IPS DF 6.9 (cell line): ENCODE measurements at regions not wholly inside any gene's neighbourhood (a gene's known extent, or its start where the extent isn't known, plus 50 kb on each side); places are given as distances from the start of the nearest gene placed in this dataset.

Experiments used
- DNase-seq: peaks from one replicate; pipeline ENCODE4 v3.0.0-alpha.2; 2013; ENCODE audit warnings: low read depth, low spot score
- H3K27ac ChIP-seq: one replicate; pipeline ENCODE4 v1.5.1; 2013; ENCODE audit warnings: low read length, control low read depth
- H3K27me3 ChIP-seq: 2 replicates; pipeline ENCODE4 v1.6.1; 2013; ENCODE audit warnings: mild to moderate bottlenecking, low read length; ENCODE audit not compliant: control insufficient read depth, insufficient read depth
- H3K36me3 ChIP-seq: 2 replicates; pipeline ENCODE4 v1.6.1; 2013; ENCODE audit warnings: low read length; ENCODE audit not compliant: control insufficient read depth, insufficient read depth
- H3K4me1 ChIP-seq: 2 replicates; pipeline ENCODE4 v1.6.1; 2013; ENCODE audit warnings: low read length; ENCODE audit not compliant: control insufficient read depth, insufficient read depth
- H3K4me3 ChIP-seq: 2 replicates; pipeline ENCODE4 v1.5.1; 2013; ENCODE audit warnings: mild to moderate bottlenecking, low read length
- H3K9me3 ChIP-seq: 2 replicates; pipeline ENCODE4 v1.6.1; 2013; ENCODE audit warnings: low read length, inconsistent platforms; ENCODE audit not compliant: control insufficient read depth, insufficient read depth
- WGBS: extraction: QIAGEN DNeasy Blood & Tissue Kit; methylation state at CpG from one replicate; pipeline ENCODE4 v1.1.7; 2013; ENCODE audit warnings: mixed read lengths, missing lambda C conversion rate; ENCODE audit not compliant: insufficient read length, insufficient coverage; 5-methylcytosine and 5-hydroxymethylcytosine counted together

DNA sequence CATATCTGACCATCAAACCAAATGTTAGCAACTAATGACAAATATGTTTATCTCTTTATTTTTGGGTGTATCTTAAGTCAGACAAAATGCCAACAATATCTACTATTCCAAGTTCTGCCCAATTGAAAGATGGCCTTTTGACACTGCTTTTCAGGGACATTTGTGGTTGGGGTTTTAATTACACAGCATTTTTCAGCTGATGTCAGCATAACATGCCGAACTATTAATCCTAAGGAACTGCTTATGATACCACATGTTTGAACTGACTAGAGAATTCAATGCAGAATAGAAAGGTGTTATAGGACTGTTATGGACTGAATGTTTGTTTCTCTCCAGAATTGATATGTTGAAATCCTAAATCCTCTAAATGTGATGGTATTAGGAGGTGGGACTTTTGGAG lies 445.1 kb downstream of the TMA16 start:
- no peak overlapping the region for H3K4me3 ChIP-seq
- DNase-seq: no peak
- no peak overlapping the region for H3K27ac ChIP-seq
- no peaks in the 10 kb centered on the region for H3K4me1 ChIP-seq
- H3K9me3 ChIP-seq: no peaks in the 10 kb centered on the region
- H3K27me3 ChIP-seq: no peaks in the 10 kb centered on the region
- H3K36me3 ChIP-seq: no peaks in the 10 kb centered on the region
- no CpG with 5 or more reads among the region's 1 CpG for WGBS

DNA sequence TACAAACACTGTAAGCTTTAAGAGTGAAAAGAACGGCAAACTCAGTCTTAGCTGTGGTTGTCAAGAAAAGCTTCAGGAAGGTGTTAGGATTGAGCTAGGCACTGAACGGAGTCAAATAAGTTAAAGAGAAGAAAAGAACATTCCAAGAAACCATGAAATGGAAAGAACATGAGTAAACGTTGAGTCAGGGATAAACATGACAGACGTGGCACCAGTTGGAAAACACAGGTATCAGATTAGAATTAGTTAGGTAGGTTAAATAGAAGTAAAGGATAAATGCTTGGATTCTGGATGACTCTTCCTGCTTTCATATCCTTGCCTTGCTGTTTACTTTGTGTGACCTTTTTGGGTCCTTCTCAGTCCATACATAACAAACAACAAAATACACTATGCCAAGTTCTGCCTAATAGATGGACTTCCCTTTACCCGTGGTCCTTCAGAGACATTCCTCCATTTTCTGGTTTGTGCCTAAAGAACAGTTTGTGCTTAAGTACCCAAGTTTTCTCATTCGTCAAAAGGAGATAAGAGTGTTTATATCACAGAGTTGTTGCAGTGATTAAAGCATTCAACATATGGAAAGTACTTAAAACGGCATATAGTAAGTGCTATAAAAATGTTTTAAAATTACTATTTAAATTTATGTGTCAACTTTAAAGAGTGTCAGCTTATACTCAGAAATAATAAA lies 446.9 kb downstream of the TMA16 start:
- Histone ChIP-seq H3K36me3 (no peaks in the 10 kb centered on the region), H3K4me1 (no peaks in the 10 kb centered on the region), H3K27ac (no peak overlapping the region), H3K9me3 (no peaks in the 10 kb centered on the region), H3K4me3 (no peak overlapping the region), H3K27me3 (no peaks in the 10 kb centered on the region)
- no peak for DNase-seq
- no CpG with 5 or more reads among the region's 7 CpGs for WGBS

DNA sequence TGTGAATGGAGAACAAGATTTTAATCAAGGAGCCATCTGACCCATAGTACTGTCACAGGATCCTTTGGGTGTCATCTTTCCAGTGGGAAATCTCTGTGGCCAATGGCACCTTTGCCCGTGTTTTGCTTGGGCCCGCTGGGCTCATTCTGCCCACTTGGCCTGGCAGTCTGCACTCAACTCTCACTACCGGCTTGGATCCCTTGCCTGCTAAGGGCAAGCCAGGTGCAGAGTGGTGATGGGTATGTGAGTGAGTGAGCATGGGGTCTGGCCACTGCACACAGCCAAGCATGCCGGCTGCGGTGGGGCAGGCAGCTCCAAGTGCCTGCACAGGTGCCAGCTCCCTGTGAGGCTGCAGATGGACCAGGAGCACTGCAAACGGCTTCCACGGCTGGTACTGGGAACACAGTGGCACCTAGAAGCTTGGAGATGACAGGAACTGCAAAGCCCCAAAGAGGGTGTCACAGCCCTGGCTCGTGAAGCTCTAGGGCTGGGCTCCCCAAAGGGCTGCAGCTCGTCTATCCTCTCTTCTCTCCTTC lies 454.5 kb downstream of the TMA16 start:
- Histone ChIP-seq H3K27me3 (no peaks in the 10 kb centered on the region), H3K36me3 (no peaks in the 10 kb centered on the region), H3K4me3 (no peak overlapping the region), H3K9me3 (no peaks in the 10 kb centered on the region), H3K4me1 (no peaks in the 10 kb centered on the region), H3K27ac (no peak overlapping the region)
- no CpG with 5 or more reads among the region's 9 CpGs for WGBS
- no peak for DNase-seq

DNA sequence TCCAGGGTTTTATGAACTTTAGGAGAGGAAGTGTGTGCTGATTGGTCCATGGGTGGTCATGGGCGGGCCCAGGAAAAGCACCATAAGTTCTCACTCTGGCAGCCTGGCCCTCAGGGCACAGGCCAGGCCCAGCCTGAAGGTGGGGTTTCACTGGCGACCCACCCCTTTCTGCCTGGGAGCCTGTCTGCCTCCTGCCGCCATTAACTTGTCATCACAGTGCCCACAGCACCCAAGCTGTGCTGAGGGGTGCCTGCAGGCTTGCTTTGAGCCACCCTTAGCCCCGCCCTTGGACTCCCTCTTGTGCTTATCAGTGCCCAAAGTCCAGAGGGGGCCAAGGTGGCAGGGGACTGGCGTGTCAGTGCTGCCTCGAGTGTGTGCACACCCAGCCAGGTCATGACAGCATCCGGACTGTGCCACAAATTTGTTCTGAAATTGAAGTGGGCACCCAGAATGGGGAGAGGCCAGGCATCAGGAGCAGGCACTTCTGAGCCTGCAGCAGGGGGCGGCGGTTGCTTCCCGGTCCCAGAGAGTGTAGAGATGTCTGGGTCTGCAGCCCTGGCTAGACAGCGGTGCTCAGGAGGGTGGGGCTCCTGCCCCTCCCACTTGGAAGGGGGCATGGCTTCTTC lies 455.6 kb downstream of the TMA16 start:
- no peak overlapping the region for H3K4me3 ChIP-seq
- no peaks in the 10 kb centered on the region for H3K27me3 ChIP-seq
- no peaks in the 10 kb centered on the region for H3K4me1 ChIP-seq
- DNase-seq: no peak
- H3K27ac ChIP-seq: no peak overlapping the region
- H3K36me3 ChIP-seq: no peaks in the 10 kb centered on the region
- no peaks in the 10 kb centered on the region for H3K9me3 ChIP-seq
- no CpG with 5 or more reads among the region's 11 CpGs for WGBS

DNA sequence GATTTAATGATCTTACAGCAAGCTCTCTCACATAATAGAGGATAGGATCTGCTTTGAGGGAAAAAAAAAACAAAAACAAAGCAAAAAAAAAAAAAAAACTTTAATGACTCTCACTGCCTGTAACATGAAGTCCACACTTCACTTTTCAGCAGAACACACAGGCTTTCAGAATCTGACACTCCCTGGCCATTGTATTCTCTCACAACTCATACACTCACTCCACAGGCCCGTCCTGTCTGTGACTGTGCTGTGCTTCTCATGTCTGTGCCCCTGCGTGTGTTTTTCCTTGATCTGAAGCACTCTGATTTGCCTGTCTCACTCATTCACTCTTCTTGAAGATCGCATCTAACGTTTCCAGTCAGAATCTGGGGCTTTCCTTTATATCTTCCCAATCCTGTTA lies 460.8 kb downstream of the TMA16 start:
- no CpG with 5 or more reads among the region's 4 CpGs for WGBS

DNA sequence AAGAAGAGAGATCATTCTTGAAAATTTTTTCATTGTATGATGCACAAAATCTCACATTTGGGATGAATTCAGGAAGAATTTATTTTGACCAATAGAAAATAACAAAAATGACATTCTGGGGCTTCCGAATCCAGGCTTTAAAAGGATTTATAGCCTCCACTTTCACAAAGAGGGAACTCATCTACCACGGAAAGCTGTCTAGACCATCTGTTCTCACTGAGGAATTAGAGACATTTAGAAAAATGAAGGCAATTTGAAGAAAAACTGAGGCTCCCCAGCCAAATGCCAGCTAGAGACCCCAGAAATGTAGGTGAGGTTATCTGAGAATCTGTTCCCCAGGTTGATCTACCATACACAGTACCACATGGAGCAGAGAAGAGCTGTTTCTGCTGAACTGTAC lies 464.3 kb downstream of the TMA16 start:
- Histone ChIP-seq H3K9me3 (no peaks in the 10 kb centered on the region), H3K4me1 (no peaks in the 10 kb centered on the region), H3K36me3 (no peaks in the 10 kb centered on the region), H3K27ac (no peak overlapping the region), H3K4me3 (no peak overlapping the region), H3K27me3 (no peaks in the 10 kb centered on the region)
- no peak for DNase-seq
- WGBS: no CpG with 5 or more reads among the region's 2 CpGs

More for the DNA sequence above, 460.8 kb downstream of the TMA16 start:
- DNase-seq: no peak
- H3K36me3 ChIP-seq: no peaks in the 10 kb centered on the region
- no peak overlapping the region for H3K27ac ChIP-seq
- H3K9me3 ChIP-seq: no peaks in the 10 kb centered on the region
- no peak overlapping the region for H3K4me3 ChIP-seq
- H3K4me1 ChIP-seq: no peaks in the 10 kb centered on the region
- no peaks in the 10 kb centered on the region for H3K27me3 ChIP-seq

DNA sequence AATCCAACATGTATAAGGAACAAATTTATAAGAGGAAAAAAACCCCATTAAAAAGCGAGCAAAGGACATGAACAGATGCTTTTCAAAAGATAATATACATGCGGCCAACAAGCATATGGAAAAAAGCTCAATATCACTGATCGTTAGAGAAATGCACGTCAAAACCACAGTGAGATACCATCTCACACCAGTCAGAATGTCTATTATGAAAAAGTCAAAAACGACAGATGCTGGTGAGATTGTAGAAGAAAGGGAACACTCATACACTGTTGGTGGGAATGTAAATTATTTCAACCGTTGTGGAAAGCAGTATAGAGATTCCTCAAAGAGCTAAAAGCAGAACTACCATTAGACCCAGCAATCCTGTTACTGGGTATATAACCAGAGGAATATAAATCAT lies 465.4 kb downstream of the TMA16 start:
- Histone ChIP-seq H3K4me3 (no peak overlapping the region), H3K27me3 (no peaks in the 10 kb centered on the region), H3K36me3 (no peaks in the 10 kb centered on the region), H3K9me3 (no peaks in the 10 kb centered on the region), H3K4me1 (no peaks in the 10 kb centered on the region), H3K27ac (no peak overlapping the region)
- DNase-seq: no peak
- no CpG with 5 or more reads among the region's 6 CpGs for WGBS

DNA sequence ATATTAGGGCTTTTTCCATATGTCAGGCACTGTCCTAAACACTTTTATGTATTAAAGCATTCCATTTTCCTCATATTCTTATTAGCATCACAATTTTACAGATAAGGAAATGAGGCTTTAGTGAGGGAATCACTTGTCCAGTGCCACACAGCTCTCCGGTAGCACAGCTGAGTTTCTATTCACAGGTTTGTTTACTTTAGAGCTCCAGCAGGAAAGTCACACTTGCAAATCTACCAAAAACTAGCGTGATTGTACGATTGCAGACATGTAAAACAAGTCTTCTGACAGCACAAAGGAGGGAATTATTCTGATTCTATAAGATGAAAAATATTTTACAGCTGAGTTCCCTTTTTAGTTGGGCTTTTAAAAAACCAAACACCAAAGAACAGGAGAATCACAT lies 472.1 kb downstream of the TMA16 start:
- no CpG with 5 or more reads among the region's 3 CpGs for WGBS
- Histone ChIP-seq H3K27me3 (no peaks in the 10 kb centered on the region), H3K9me3 (no peaks in the 10 kb centered on the region), H3K4me3 (no peak overlapping the region), H3K36me3 (no peaks in the 10 kb centered on the region), H3K4me1 (no peaks in the 10 kb centered on the region), H3K27ac (no peak overlapping the region)
- DNase-seq: no peak

DNA sequence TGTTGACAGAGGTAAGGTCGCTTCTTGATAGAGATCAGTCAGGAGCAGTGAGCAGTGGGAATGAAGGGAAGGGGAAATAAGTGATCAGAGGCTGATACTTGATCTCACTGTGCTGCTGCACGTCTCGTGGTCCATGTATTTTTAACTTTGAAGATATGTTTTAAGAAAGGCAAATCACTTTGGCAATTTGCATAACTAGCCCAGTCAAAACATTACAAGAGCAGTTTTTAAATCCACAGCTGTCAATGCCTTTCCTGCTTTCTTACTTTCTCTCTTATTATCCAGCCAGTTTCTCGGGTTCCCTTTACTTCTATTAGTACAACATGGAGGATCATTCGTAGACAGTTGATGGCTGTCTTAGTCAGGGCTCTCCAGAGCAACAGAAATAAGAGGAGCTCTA lies 472.8 kb downstream of the TMA16 start:
- Histone ChIP-seq H3K36me3 (no peaks in the 10 kb centered on the region), H3K4me1 (no peaks in the 10 kb centered on the region), H3K4me3 (no peak overlapping the region), H3K9me3 (no peaks in the 10 kb centered on the region), H3K27me3 (no peaks in the 10 kb centered on the region), H3K27ac (no peak overlapping the region)
- no peak for DNase-seq
- no CpG with 5 or more reads among the region's 5 CpGs for WGBS

DNA sequence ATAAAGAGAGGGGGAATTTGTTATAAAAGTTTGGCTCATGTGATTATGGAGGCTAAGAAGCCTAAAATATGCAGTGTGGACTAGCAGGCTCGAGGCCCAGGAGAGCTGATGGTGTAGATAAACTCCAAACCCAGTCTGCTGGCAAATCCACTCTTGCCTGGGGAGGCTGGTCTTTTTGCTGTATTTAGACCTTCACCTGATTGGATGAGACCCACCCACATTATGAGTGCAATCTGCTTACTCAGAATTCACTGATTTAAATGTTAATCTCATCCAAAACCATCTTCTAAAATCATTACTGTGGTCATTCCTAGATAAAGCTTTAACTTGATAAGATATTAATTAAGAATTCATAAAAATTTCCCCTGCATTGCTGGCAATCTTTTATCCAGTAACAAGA lies 473.2 kb downstream of the TMA16 start:
- Histone ChIP-seq H3K4me3 (no peak overlapping the region), H3K27ac (no peak overlapping the region), H3K9me3 (no peaks in the 10 kb centered on the region), H3K4me1 (no peaks in the 10 kb centered on the region), H3K36me3 (no peaks in the 10 kb centered on the region), H3K27me3 (no peaks in the 10 kb centered on the region)
- no CpG with 5 or more reads among the region's 1 CpG for WGBS
- DNase-seq: no peak

DNA sequence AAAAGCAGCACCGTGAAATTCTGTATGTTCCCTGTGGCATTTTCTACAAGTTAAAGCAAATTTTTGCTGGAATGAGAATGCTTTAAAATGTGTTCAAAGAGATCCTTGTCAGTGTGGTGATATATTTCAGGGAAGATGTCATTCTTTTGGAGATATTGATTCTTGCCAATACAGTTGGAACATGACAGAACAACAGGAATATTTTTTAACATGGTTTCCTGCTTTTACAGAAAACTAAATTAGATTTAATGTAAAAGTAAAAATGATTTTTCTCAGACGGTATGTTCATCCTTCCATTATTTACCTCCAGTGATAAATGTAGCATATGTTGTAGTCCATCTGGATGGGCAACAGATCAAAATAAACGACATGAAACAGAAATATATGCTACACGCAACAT lies 474.8 kb downstream of the TMA16 start:
- H3K27me3 ChIP-seq: no peaks in the 10 kb centered on the region
- DNase-seq: no peak
- no CpG with 5 or more reads among the region's 4 CpGs for WGBS
- no peaks in the 10 kb centered on the region for H3K9me3 ChIP-seq
- H3K4me3 ChIP-seq: no peak overlapping the region
- no peaks in the 10 kb centered on the region for H3K4me1 ChIP-seq
- no peak overlapping the region for H3K27ac ChIP-seq
- H3K36me3 ChIP-seq: no peaks in the 10 kb centered on the region
